ENCODE measurements at regions not wholly inside any gene's neighbourhood (a gene's known extent, or its start where the extent isn't known, plus 50 kb on each side); places are given as distances from the start of the nearest gene placed in this dataset.
"Not testable (repeated sequence)": the region's sequence is repeated elsewhere in the genome, so short reads cannot be mapped to it uniquely, and the experiment has no call there.

DNA sequence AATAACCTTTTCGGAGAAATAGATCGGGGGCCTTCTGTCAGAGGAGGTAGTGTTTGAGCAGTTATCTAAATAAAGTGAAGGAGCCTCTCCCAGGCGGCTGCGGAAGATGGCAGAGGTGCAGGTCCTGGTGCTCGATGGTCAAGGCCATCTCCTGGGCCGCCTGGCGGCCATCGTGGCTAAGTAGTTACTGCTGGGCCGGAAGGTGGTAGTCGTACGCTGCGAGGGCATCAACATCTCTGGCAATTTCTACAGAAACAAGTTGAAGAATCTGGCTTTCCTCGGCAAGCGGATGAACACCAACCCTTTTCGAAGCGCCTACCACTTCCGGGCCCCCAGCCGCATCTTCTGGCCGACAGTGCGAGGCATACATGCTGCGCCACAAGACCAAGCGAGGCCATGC lies 186.1 kb downstream of the KTN1 start:
- no peak for DNase-seq (ENCODE audit: low read depth in 2 of 3, low spot score in 2 of 3)

DNA sequence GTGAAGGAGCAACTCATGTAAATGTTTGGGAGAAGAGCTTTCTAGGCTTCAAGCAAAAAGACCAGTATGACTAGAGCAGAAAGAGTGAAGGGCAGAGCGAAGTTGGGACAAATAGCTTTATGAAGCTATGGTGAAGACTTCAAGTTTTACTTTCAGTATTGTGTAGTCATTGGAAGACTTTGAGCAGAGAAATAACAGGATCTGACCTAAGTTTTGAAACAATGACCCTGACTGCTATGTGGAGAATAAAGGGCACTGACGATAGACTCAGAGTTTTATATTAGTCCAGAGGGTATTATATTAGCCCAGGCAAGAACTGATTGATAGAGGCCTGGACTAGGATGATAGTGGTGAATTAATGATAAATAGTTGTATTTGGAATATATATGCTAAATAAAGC lies 187.3 kb downstream of the KTN1 start:
- no peak for DNase-seq (ENCODE audit: low read depth in 2 of 3, low spot score in 2 of 3)

DNA sequence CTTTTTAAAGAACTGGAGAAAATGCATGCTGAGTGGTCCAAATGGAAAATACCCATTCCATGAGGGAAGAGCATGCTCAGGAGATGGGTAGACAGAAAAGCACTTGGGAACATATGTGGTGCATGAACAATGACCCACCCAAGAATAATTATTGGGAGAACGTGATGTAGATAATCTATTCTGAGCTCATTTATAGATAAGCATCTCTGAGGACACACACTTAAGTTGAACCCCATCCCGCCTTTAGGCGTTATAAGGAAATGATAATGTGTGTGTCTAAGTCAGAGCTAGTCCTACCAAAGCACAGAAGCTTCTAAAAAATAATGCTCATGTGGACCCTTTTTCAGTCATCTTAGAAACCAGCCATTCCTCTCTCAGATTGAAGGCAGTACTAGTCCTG lies 189.9 kb downstream of the KTN1 start:
- no peak for DNase-seq (ENCODE audit: low read depth in 2 of 3, low spot score in 2 of 3)

DNA sequence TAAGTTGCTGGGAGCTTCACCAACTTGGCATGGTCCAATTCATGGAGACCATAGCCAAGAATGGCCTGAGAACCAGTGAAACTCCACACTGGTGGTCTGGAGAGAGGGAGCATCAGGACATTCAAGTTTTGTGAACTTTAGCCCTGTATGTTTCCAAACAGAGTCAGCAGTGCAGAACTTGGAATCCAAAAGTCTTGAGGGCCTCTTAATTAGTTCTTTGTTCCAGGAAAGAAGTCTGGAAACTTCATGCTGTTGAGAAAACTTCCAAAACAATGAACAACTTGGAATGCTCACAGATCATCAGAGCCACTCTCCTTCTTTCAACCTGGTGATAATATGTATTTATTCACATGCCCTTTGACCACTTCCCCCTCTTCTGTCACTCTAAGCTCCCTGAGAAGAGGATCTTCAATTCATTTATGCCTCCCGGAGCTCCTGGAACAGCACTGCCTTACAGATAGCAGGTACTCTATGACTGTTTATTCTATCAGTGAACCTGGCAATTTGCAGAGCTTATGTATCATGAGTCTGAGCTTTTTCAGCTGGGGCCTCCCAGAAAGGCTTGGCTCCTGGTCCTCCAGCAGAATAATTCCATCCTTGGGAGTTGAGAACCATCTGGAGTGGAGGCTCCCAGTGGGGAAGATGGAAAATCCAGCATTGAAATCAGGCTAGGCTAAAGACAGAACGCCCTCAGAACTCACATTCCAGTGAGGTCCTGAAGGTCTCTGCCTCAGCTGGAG lies 191.4 kb downstream of the KTN1 start:
- no peak for DNase-seq (ENCODE audit: low read depth in 2 of 3, low spot score in 2 of 3)

DNA sequence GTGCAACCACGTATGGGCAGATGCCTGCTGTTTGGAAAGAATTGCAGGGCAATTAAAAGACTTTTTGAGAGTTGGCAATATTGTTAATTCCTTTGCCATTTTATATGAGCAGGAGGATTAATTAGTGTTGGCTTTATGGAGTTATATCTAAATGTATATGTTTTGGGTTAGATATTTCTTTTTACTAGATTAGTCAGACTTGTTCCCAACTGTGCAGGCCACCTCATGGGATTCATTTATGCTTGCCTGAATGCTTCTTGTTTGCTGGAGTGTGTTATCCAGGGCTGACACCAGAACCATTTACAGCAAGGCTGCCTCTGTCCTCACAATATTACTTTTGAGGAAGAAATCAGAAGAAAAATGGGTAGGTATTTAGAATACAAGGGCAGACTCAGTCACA lies 192.5 kb downstream of the KTN1 start:
- DNase-seq (ENCODE audit: low read depth in 2 of 3, low spot score in 2 of 3) = no peak

DNA sequence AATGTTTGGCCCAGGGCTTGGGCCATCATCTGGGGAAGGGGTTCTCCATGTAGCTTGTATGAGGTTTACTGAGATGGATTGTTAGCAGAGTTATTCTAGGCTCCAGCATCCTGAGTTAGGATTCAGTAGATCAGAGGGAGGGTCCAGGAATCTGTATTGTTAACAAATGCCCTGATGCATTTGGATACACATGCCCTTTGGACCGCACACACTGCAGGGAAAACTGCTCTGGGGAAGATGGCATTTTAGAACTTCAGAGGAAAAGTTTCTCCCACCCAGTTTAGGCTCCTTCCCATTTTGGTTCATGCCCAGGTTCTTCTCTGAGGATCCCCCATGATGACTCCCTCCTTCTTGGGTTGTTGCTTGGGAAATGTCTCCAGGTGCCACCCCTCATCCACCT lies 193.3 kb downstream of the KTN1 start:
- no peak for DNase-seq (ENCODE audit: low read depth in 2 of 3, low spot score in 2 of 3)

DNA sequence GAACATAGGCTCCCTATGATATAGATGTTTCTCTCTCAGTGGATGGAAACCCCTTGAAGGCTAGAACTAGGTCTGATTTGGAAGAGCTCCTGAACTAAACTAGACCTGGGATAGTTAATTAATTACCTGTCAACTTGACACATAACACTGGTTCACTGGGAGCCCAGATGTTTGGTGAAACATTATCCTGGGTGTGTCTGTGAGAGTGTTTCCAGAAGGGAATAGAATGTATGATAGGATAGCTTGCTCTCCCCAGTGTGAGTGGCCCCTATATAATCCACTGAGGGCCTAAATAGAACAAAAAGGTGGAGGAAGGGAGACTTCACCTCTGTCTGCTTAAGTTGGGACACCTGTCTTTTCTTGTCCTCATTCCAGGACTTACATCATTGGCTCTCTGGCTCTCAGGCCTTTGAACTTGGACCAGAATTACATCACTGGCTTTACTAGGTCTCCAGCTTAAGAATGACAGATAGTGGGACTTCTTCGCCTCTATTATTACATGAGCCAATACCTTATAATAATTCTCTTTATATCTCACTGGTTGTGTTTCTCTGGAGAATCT lies 194.1 kb downstream of the KTN1 start:
- DNase-seq (ENCODE audit: low read depth in 2 of 3, low spot score in 2 of 3) = no peak

DNA sequence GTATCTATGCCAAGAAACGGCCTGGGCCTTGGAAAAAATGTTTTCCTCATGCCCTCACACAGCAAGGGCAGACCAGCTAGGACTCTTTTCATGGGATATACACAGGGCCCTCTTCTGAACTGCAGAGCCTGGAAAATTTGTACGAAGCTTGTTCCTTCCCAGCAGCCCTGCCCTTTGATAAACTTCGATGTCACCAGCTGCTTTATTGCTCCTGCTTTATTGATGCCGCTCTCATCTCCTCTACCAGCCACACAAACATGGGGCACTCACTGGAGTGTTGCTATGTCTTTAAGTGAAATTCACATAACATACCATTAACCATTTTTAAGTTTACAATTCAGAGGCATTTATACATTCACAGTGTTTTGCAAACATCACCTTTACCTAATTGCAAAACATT lies 197.9 kb downstream of the KTN1 start:
- no peak for DNase-seq (ENCODE audit: low read depth in 2 of 3, low spot score in 2 of 3)

DNA sequence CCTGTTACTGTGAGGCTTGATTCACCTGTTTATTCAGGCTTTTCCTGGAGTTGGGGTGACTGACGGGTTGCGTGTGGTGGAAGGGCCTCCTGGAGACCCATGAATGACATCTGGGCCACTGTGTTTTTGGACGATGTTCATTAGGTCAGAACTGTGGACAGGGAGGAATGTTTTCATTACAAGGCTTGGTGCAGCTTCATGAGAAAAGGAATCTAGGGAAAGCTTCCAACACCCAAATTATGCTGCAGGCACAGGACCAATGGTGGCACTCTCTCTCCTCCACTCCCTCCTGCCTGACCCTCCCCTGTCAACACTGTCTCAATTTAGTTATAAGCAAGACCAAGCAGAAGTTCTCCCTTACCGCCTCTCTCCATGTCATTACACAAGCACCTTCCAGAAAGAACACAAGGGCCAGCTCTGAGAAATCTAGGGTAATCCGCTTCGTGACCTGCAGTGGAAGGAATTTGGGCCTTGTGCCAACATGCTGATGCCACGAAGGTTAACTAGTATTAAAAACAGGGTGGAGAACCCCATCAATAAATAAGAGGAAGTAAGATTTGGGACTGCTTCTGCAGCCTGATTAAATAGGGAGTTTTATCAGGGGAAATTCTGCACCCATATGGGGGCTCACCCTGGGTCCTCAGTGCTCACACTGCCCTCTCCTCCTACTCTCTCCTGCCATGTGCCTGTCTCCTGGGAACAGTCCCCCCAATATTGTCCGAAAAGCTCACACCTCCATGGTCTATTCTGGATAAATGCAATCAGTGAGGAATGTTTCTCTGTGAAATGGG lies 200.3 kb downstream of the KTN1 start:
- peak in 1 of 3 donors; percentile 10 for DNase-seq (ENCODE audit: low read depth in 2 of 3, low spot score in 2 of 3)

DNA sequence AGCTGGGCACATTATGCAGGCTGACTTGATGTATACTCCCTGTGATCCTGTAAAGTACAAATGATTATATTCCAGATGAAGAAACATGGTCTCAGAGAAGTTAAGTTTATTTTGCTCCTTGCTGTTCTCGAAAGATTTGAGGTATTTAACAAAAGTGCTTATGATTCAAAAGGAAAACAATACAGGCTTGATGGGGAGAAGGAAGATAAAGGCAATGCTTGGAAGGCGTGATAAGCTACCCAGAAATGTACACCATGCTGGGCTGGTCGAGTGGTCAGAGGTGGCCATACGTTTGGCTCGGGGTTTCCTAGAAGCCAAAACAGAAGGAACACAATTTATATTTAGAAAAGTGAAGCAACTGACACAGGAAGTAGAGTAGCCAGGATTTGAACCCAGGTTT lies 201.0 kb downstream of the KTN1 start:
- no peak for DNase-seq (ENCODE audit: low read depth in 2 of 3, low spot score in 2 of 3)

DNA sequence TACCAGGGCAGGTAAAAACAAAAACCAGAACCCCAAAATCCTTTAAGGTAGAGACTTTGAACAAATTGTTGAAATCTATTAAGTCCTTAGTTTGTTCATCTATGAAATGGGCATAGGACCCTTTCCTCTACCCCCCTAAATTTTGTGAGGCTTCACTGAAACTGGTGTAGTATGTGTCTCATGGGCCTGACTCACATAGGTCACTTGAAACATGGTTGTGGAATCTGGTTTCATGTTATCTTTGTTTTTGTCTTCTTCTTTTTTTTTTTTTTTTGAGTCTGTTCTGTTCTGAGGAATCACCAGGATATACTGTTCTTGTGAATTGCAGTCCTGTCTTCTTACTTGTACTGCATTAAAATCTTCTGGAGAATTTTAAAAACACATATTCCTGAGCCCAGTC lies 202.2 kb downstream of the KTN1 start:
- DNase-seq (ENCODE audit: low read depth in 2 of 3, low spot score in 2 of 3) = no peak

DNA sequence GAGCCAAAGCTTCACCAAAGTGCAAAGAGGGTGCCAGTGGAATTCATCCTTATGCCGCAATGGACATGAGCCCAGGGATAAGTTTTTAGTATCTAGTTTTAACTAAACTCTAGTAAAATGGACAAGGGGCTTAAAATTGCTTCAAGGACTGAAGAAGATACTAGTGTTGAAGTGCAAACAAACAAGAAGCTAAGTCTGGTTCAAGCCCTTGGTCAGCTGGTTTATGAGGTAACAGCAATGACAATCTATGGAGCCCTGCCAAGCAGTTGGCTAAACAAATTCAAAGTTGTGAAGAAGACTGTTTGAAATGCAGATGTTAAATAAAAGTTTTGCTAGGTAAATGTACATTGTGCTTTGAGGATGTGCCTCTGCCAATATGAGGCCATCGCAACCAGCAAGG lies 209.4 kb downstream of the KTN1 start:
- DNase-seq (ENCODE audit: low read depth in 2 of 3, low spot score in 2 of 3) = no peak

DNA sequence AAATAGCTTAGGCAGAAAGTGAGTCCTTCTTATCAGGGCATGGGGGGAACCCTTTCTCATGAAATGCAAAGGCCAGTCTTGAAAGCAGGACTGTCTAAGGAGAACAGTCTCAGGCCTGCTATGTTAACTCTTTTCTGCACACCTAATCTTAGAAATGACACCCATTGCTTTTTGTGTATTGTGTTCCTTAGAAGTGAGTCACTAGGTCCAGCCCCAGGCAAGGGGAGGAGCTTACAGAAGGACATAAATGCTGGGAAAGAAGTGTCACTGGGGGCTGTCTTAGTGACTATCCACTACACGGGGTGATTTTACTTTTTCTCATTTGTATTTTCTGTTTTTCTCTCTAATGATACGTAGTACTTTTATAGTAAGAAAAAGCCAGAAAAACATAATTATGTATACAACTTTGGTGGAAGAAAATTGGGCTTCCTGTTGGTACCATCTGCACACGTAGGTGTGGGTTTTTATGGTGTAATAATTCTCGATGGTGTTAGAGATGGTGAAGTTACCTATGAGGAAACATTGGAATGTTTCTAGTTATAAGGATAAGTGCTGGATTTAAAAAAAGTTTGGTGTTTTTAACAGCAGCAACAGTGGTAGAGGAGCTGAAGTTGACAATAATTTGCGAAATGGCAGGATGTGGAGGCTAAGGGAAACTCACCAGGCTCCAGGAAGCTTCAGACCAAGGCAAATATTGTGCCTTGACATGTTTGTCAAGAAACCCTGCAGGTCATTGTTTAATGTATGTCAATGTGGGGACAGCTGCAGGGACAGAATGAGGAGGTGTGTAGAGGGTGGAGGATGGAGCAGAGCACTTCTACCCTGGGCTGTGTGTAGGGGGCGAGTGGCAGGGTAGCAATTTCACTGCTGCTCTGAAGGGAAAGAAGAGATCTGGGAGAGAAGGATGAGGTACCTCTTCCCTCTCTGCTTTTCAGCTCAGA lies 214.9 kb downstream of the KTN1 start:
- DNase-seq (ENCODE audit: low read depth in 2 of 3, low spot score in 2 of 3) = no peak

DNA sequence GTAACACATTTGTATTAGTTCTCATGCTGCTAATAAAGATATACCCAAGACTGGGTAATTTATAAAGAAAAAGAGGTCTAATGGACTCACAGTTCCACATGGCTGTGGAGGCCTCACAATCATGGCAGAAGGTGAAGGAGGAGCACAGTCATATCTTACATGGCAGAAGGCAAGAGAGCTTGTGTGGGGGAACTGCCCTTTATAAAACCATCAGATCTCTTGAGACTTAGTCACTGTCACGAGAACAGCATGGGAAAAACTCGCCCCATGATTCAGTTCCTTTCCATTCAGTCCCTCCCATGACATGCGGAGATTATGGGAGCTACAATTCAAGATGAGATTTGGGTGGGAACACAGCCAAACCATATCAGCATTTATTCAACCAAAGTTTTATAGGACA lies 216.5 kb downstream of the KTN1 start:
- DNase-seq (ENCODE audit: low read depth in 2 of 3, low spot score in 2 of 3) = not testable (repeated sequence)

DNA sequence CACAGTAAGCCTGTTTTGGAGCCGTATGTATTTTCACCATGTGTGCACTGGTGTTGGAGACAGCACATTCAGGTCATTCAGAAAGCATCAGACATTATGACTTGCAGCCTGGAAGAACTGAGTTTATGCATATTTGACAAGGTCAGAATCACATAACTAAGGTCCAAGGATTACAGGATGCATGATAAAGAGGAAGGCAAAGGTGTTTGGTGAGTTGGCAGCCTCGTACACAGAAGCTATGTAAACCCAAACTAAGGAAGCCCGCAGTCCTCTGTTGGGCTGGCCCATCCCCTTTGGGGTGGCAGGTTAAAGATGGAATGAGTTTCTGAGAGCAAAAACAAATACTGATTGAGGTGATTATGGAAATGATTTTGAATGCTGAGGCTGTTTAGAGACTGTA lies 218.4 kb downstream of the KTN1 start:
- no peak for DNase-seq (ENCODE audit: low read depth in 2 of 3, low spot score in 2 of 3)

DNA sequence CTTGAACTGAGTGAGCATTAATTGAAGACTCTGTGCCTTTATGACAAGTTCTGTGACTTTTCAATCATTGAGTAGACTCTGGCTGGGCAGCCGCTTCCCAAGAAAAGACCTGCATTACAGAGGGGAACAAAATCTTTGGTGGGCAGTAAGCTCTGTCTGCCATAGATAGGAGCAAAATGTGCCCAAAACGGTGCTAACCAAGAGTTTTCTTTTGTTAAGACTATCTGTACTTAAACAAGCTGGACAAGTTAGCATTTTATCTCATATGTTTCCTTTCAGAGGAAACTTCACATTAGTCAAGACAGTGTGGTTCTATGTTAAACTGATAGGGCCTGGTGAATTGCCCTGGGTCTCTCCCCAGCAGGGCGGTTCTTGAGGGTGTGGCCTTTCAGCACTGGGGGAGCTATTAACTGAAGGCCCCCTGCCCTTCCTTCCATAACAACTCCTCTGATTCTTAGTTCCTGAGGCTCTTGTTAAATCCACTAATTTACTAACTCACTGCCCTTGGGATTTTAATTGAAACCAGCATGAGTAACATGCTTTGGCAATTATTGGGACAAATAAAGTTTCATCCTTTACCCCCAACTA lies 219.6 kb downstream of the KTN1 start:
- DNase-seq (ENCODE audit: low read depth in 2 of 3, low spot score in 2 of 3) = peak in 1 of 3 donors; percentile 36

DNA sequence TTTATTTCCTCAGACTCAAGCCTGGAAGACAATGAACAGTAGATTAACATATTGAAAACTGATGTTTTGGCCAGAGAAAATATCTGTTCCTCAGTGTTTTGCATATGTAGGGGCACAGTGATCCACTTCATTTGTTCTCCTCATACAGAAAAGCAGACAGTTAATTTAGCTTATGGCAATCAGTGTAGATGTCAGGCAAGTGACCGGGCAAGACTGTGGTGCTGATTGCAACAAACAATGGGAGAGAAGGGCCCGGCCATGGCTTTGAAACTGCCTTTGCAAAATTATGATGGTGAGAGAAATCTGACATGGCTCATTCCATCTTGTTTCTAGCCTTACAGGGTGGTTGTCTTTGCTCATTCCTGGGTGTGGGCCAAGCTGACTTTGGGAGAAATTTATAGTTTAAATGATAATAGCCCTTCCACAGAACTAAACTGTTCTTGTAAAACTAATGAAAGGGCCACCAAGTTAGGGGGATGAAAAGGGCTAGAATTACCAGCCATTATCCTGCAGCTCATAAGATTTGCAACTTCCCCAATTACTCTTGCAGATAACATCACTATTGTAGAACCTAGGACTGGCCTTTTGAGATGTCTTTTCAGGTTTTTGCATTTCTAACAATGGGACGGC lies 220.3 kb downstream of the KTN1 start:
- no peak for DNase-seq (ENCODE audit: low read depth in 2 of 3, low spot score in 2 of 3)

DNA sequence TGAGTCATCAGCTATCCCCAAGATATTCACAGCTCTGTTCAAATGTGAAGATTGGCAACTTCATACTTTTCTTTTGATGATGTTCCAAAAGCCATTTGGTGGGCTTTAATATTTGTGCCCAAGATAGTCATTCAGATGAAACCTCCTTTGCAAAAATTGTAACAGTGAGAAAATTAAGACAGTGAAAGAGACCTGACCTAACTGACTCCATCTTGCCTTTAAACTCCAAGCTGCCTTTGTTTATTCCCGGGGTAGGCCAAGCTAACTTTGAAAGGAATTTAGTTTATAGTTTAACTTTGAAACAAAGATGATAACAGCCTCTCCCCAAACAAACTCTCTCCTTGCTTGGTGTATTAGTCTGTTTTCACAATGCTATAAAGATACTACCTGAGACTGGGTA lies 221.1 kb downstream of the KTN1 start:
- no peak for DNase-seq (ENCODE audit: low read depth in 2 of 3, low spot score in 2 of 3)

DNA sequence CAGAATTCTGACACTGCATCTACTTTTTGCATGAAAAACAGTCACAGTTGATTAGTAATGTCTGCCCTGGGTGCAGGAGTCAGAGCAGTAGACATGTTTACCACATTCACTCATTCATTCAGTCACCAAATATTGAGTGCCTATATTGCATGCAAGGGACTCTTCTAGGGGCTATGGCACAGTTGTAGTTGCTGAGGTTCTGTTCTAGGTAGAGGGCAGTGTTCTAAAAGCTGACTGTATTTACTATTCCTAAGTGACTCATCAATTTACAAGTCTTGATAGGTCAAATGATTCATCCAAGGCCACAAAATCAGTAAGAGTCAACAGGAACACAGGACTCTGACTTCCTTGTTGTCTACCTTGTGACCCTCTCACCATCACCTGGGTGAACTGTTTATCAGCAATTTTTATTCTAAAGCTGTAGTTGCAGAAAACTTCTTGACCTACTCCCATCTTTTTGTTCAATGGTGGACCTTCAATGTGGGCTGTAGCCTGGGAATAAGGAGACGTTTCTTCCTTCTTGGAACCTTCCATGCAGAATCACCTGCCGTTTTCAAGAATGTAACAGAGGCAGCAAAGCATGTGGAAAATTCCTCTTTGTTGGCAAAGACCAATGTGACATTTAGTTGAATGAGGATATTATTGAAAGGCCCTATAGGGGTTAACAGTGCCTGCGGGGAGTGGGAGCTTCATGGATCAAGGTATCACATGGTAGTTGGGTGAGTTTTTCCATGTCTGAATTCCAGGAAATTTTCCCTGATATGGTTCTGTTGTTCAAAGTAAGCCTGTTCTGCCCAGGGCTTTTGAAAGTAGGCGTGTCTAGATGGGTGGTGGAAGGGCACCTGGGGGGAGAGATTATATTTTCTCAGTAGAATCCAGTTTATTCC lies 223.2 kb downstream of the KTN1 start:
- DNase-seq (ENCODE audit: low read depth in 2 of 3, low spot score in 2 of 3) = peak in 1 of 3 donors; percentile 6

Data from hematopoietic multipotent progenitor cell (in vitro differentiated cells).